ENCODE measurements at regions not wholly inside any gene's neighbourhood (a gene's known extent, or its start where the extent isn't known, plus 50 kb on each side); places are given as distances from the start of the nearest gene placed in this dataset.

DNA sequence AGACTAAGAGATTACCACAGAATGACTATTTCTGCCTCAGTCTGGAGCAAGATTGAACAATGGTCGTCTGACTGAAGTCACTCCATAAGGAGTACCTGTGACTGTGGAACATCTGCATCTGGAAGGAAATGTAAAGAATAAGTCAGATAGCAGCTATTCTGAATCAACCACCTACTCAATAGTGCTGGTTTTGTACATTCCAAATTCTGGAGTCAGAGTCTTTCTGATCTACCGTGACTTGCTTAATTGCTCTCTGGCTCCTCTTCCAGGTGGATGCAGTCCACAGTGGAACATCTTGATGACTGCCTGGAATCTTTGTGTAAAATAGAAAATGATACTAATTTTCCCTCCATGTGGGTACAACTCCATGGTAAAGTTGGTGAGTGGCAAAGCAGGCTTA is 156.3 kb upstream of the SEMA3C start:
- intact Hi-C loops (cut with DNase I): no loop called here
- no peaks in the 10 kb centered on the region for H3K4me1 ChIP-seq
- TF ChIP-seq, protein P1, sequence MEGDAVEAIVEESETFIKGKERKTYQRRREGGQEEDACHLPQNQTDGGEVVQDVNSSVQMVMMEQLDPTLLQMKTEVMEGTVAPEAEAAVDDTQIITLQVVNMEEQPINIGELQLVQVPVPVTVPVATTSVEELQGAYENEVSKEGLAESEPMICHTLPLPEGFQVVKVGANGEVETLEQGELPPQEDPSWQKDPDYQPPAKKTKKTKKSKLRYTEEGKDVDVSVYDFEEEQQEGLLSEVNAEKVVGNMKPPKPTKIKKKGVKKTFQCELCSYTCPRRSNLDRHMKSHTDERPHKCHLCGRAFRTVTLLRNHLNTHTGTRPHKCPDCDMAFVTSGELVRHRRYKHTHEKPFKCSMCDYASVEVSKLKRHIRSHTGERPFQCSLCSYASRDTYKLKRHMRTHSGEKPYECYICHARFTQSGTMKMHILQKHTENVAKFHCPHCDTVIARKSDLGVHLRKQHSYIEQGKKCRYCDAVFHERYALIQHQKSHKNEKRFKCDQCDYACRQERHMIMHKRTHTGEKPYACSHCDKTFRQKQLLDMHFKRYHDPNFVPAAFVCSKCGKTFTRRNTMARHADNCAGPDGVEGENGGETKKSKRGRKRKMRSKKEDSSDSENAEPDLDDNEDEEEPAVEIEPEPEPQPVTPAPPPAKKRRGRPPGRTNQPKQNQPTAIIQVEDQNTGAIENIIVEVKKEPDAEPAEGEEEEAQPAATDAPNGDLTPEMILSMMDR (IDR thresholded peaks at IDR 0.05): no peak
- H3K27ac ChIP-seq: no peak overlapping the region
- no peak overlapping the region for H3K4me3 ChIP-seq
- no peak overlapping the region for H3K9ac ChIP-seq (ENCODE audit: low read depth in 2 of 2, low read length in 2 of 2)
- no peaks in the 10 kb centered on the region for H3K27me3 ChIP-seq
- no peak for DNase-seq
- no peaks in the 10 kb centered on the region for H3K36me3 ChIP-seq
- no peaks in the 10 kb centered on the region for H3K9me3 ChIP-seq

DNA sequence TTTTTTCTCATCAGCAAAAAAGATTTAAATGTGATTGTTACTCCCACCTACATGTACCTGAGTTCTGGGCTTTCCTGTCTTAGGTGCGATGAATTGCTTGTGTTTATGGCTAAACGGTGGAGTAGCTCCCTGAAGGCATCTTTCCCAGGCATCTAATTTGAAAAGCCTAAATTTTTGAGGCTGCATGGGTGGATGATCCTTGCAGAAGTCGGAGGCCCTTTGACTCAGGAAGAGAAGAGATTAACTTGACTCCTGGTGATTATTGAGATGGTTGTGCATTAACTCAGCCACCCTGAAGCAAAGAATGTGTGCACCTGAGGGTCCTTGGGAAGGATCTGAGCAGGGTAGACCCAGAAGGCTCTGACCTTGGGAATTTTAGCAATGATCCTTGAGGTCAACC is 155.6 kb upstream of the SEMA3C start:
- Histone ChIP-seq H3K27me3 (no peaks in the 10 kb centered on the region), H3K36me3 (no peaks in the 10 kb centered on the region), H3K27ac (no peak overlapping the region), H3K9ac (ENCODE audit: low read depth in 2 of 2, low read length in 2 of 2) (no peak overlapping the region), H3K4me3 (no peak overlapping the region), H3K4me1 (no peaks in the 10 kb centered on the region), H3K9me3 (no peaks in the 10 kb centered on the region)
- TF ChIP-seq, protein P1 (IDR thresholded peaks at IDR 0.05): no peak
- no peak for DNase-seq
- intact Hi-C loops (cut with DNase I): no loop called here

DNA sequence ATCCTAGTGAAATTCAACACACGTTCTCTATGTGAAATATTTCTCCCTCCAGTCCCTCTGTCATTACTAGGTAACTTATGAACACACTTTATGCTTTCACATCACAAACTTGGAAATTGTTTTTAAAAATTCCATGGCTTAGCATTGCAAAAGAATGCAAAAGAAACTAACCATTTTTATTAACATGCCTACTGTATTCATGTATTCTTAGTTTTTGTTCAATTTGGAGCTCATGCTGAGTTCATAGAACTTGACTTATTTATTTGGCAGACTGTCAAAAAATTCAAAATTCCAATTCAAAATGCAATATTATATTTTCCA is 155.0 kb upstream of the SEMA3C start:
- no peaks in the 10 kb centered on the region for H3K9me3 ChIP-seq
- intact Hi-C loops (cut with DNase I): no loop called here
- DNase-seq: no peak
- no peaks in the 10 kb centered on the region for H3K36me3 ChIP-seq
- no peak overlapping the region for H3K27ac ChIP-seq
- TF ChIP-seq, protein P1 (IDR thresholded peaks at IDR 0.05): no peak
- H3K4me1 ChIP-seq: no peaks in the 10 kb centered on the region
- H3K27me3 ChIP-seq: no peaks in the 10 kb centered on the region
- H3K9ac ChIP-seq (ENCODE audit: low read depth in 2 of 2, low read length in 2 of 2): no peak overlapping the region
- H3K4me3 ChIP-seq: no peak overlapping the region

DNA sequence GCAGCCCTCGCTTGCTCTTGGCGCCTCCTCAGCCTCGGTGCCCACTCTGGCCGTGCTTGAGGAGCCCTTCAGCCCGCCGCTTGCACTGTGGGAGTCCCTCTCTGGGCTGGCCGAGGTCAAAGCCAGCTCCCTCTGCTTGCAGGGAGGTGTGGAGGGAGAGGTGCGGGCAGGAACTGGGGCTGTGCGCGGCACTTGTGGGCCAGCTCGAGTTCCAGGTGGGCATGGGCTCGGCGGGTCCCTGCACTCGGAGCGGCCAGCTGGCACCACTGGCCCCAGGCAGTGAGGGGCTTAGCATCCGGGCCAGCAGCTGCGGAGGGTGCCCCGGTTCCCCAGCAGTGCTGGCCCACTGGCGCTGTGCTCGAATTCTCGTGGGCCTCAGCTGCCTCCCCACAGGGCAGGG is 152.1 kb upstream of the SEMA3C start:
- no peaks in the 10 kb centered on the region for H3K4me1 ChIP-seq
- intact Hi-C loops (cut with DNase I): no loop called here
- H3K36me3 ChIP-seq: no peaks in the 10 kb centered on the region
- H3K9me3 ChIP-seq: no peaks in the 10 kb centered on the region
- no peak overlapping the region for H3K9ac ChIP-seq (ENCODE audit: low read depth in 2 of 2, low read length in 2 of 2)
- no peaks in the 10 kb centered on the region for H3K27me3 ChIP-seq
- no peak overlapping the region for H3K4me3 ChIP-seq
- no peak for DNase-seq
- TF ChIP-seq, protein P1 (IDR thresholded peaks at IDR 0.05): no peak
- H3K27ac ChIP-seq: no peak overlapping the region

DNA sequence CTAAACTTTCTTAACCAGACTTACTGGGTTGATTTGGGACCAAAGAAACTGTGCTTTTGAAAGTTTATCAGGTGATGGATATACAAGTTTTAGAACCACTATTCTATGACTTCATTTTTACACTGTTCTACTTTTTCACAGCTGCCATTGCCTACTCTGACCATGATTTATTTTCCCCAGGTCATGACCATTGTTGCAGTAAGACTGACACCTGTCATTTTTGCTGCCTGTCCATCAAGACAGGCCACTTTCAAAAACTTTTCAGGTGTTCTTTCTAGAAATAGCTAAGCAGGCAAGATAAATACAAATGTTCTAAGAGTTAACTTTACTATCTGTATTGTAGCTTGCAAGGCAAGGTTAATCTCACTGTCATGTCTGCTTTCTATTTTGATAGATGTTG is 147.9 kb upstream of the SEMA3C start:
- H3K9me3 ChIP-seq: no peaks in the 10 kb centered on the region
- no peaks in the 10 kb centered on the region for H3K27me3 ChIP-seq
- H3K27ac ChIP-seq: no peak overlapping the region
- no peak for DNase-seq
- no peaks in the 10 kb centered on the region for H3K36me3 ChIP-seq
- intact Hi-C loops (cut with DNase I): no loop called here
- no peak overlapping the region for H3K4me3 ChIP-seq
- TF ChIP-seq, protein P1 (IDR thresholded peaks at IDR 0.05): no peak
- no peak overlapping the region for H3K9ac ChIP-seq (ENCODE audit: low read depth in 2 of 2, low read length in 2 of 2)
- H3K4me1 ChIP-seq: no peaks in the 10 kb centered on the region

DNA sequence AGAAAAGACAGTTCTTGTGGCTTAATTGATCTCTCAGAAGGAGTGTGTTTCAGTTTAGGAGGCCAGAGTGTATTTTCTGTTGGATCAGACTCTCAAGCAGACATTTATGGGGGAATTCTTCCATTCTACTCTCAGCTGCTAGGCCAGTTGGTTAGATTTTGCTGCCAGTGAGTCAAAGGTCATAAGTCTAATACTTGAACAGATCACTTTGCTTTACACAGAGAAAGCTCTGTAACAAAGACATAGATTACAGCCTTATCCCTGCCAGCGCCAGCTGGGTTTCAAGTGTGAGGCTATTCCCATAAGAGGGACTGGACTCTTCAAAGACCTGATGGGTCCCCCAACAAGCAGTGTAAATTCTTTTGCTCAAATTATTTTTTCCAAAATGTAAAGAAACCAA is 145.6 kb upstream of the SEMA3C start:
- TF ChIP-seq, protein P1 (IDR thresholded peaks at IDR 0.05): no peak
- intact Hi-C loops (cut with DNase I): no loop called here
- H3K4me3 ChIP-seq: no peak overlapping the region
- no peak overlapping the region for H3K27ac ChIP-seq
- DNase-seq: peak; percentile 23
- H3K36me3 ChIP-seq: no peaks in the 10 kb centered on the region
- H3K27me3 ChIP-seq: no peaks in the 10 kb centered on the region
- H3K4me1 ChIP-seq: no peaks in the 10 kb centered on the region
- H3K9ac ChIP-seq (ENCODE audit: low read depth in 2 of 2, low read length in 2 of 2): no peak overlapping the region
- no peaks in the 10 kb centered on the region for H3K9me3 ChIP-seq
